ENCODE measurements at regions not wholly inside any gene's neighbourhood (a gene's known extent, or its start where the extent isn't known, plus 50 kb on each side); places are given as distances from the start of the nearest gene placed in this dataset.

- Histone ChIP-seq H3K4me1 (ENCODE audit: insufficient read depth, insufficient read length) (no peaks in the 10 kb centered on the region), H3K9me3 (ENCODE audit: insufficient read depth, low read length) (no peaks in the 10 kb centered on the region), H3K4me3 (ENCODE audit: insufficient read length, low read depth) (no peak overlapping the region), H3K9ac (ENCODE audit: insufficient read length, low read depth) (no peak overlapping the region), H3K36me3 (ENCODE audit: insufficient read depth, insufficient read length, low read length) (no peaks in the 10 kb centered on the region), H3K27me3 (ENCODE audit: insufficient read depth, insufficient read length) (no peaks in the 10 kb centered on the region)
- TF ChIP-seq YY1 (IDR thresholded peaks at IDR 0.05; ENCODE audit: insufficient read depth, insufficient read length) (no peak), ZNF274 (IDR thresholded peaks at IDR 0.05; ENCODE audit: low read depth, low read length) (no peak), SUZ12 (IDR thresholded peaks at IDR 0.05; ENCODE audit: extremely low read depth, insufficient read depth, insufficient read length) (no peak)
- DNase-seq (ENCODE audit: low read depth, low spot score), result no peak
These were observed 64.0 kb downstream of the CCNG2 start for GRCh38 chr4:77220828-77221613.

- TF ChIP-seq SUZ12 (IDR thresholded peaks at IDR 0.05; ENCODE audit: extremely low read depth, insufficient read depth, insufficient read length) (no peak), ZNF274 (IDR thresholded peaks at IDR 0.05; ENCODE audit: low read depth, low read length) (no peak), YY1 (IDR thresholded peaks at IDR 0.05; ENCODE audit: insufficient read depth, insufficient read length) (no peak)
- DNase-seq (ENCODE audit: low read depth, low spot score), result no peak
- H3K36me3 ChIP-seq (ENCODE audit: insufficient read depth, insufficient read length, low read length), result no peaks in the 10 kb centered on the region
- no peaks in the 10 kb centered on the region for H3K27me3 ChIP-seq (ENCODE audit: insufficient read depth, insufficient read length)
- H3K4me3 ChIP-seq (ENCODE audit: insufficient read length, low read depth), result no peak overlapping the region
- peaks cover 14% of the 10 kb centered on the region; the same call in 1 of the 2 replicates for H3K9me3 ChIP-seq (ENCODE audit: insufficient read depth, low read length)
- H3K4me1 ChIP-seq (ENCODE audit: insufficient read depth, insufficient read length), result no peaks in the 10 kb centered on the region
- H3K9ac ChIP-seq (ENCODE audit: insufficient read length, low read depth), result no peak overlapping the region
These were observed 68.0 kb downstream of the CCNG2 start for GRCh38 chr4:77225022-77225421.

GRCh38 chr4:77226939-77227705 lies 70.1 kb downstream of the CCNG2 start:
- Histone ChIP-seq H3K36me3 (ENCODE audit: insufficient read depth, insufficient read length, low read length) (no peaks in the 10 kb centered on the region), H3K9ac (ENCODE audit: insufficient read length, low read depth) (no peak overlapping the region), H3K4me1 (ENCODE audit: insufficient read depth, insufficient read length) (no peaks in the 10 kb centered on the region), H3K4me3 (ENCODE audit: insufficient read length, low read depth) (no peak overlapping the region), H3K9me3 (ENCODE audit: insufficient read depth, low read length) (peaks cover 14% of the 10 kb centered on the region; the same call in 1 of the 2 replicates), H3K27me3 (ENCODE audit: insufficient read depth, insufficient read length) (no peaks in the 10 kb centered on the region)
- DNase-seq (ENCODE audit: low read depth, low spot score), result no peak
- TF ChIP-seq YY1 (IDR thresholded peaks at IDR 0.05; ENCODE audit: insufficient read depth, insufficient read length), result no peak
- TF ChIP-seq SUZ12 (IDR thresholded peaks at IDR 0.05; ENCODE audit: extremely low read depth, insufficient read depth, insufficient read length), result no peak
- no peak for TF ChIP-seq ZNF274 (IDR thresholded peaks at IDR 0.05; ENCODE audit: low read depth, low read length)

GRCh38 chr4:77229433-77229832 lies 72.4 kb downstream of the CCNG2 start:
- Histone ChIP-seq H3K27me3 (ENCODE audit: insufficient read depth, insufficient read length) (no peaks in the 10 kb centered on the region), H3K9me3 (ENCODE audit: insufficient read depth, low read length) (peaks cover 14% of the 10 kb centered on the region; the same call in 1 of the 2 replicates), H3K4me1 (ENCODE audit: insufficient read depth, insufficient read length) (no peaks in the 10 kb centered on the region), H3K4me3 (ENCODE audit: insufficient read length, low read depth) (no peak overlapping the region), H3K9ac (ENCODE audit: insufficient read length, low read depth) (no peak overlapping the region), H3K36me3 (ENCODE audit: insufficient read depth, insufficient read length, low read length) (no peaks in the 10 kb centered on the region)
- DNase-seq (ENCODE audit: low read depth, low spot score), result no peak
- no peak for TF ChIP-seq ZNF274 (IDR thresholded peaks at IDR 0.05; ENCODE audit: low read depth, low read length)

- Histone ChIP-seq H3K36me3 (ENCODE audit: insufficient read depth, insufficient read length, low read length) (no peaks in the 10 kb centered on the region), H3K27me3 (ENCODE audit: insufficient read depth, insufficient read length) (no peaks in the 10 kb centered on the region), H3K4me3 (ENCODE audit: insufficient read length, low read depth) (no peak overlapping the region), H3K9ac (ENCODE audit: insufficient read length, low read depth) (no peak overlapping the region), H3K9me3 (ENCODE audit: insufficient read depth, low read length) (peaks cover 6% of the 10 kb centered on the region; the same call in 1 of the 2 replicates), H3K4me1 (ENCODE audit: insufficient read depth, insufficient read length) (no peaks in the 10 kb centered on the region)
- no peak for DNase-seq (ENCODE audit: low read depth, low spot score)
- TF ChIP-seq ZNF274 (IDR thresholded peaks at IDR 0.05; ENCODE audit: low read depth, low read length) (no peak), SUZ12 (IDR thresholded peaks at IDR 0.05; ENCODE audit: extremely low read depth, insufficient read depth, insufficient read length) (no peak), YY1 (IDR thresholded peaks at IDR 0.05; ENCODE audit: insufficient read depth, insufficient read length) (no peak)
These were observed 75.6 kb downstream of the CCNG2 start for GRCh38 chr4:77232653-77233052.

GRCh38 chr4:77235289-77235854 lies 78.4 kb downstream of the CCNG2 start:
- DNase-seq (ENCODE audit: low read depth, low spot score), result no peak
- Histone ChIP-seq H3K27me3 (ENCODE audit: insufficient read depth, insufficient read length) (no peaks in the 10 kb centered on the region), H3K4me1 (ENCODE audit: insufficient read depth, insufficient read length) (no peaks in the 10 kb centered on the region), H3K36me3 (ENCODE audit: insufficient read depth, insufficient read length, low read length) (no peaks in the 10 kb centered on the region), H3K9me3 (ENCODE audit: insufficient read depth, low read length) (no peaks in the 10 kb centered on the region), H3K4me3 (ENCODE audit: insufficient read length, low read depth) (no peak overlapping the region), H3K9ac (ENCODE audit: insufficient read length, low read depth) (no peak overlapping the region)
- TF ChIP-seq YY1 (IDR thresholded peaks at IDR 0.05; ENCODE audit: insufficient read depth, insufficient read length), result no peak

GRCh38 chr4:77236806-77237205 lies 79.8 kb downstream of the CCNG2 start:
- Histone ChIP-seq H3K9me3 (ENCODE audit: insufficient read depth, low read length) (no peaks in the 10 kb centered on the region), H3K4me3 (ENCODE audit: insufficient read length, low read depth) (no peak overlapping the region), H3K4me1 (ENCODE audit: insufficient read depth, insufficient read length) (no peaks in the 10 kb centered on the region), H3K27me3 (ENCODE audit: insufficient read depth, insufficient read length) (no peaks in the 10 kb centered on the region), H3K36me3 (ENCODE audit: insufficient read depth, insufficient read length, low read length) (no peaks in the 10 kb centered on the region), H3K9ac (ENCODE audit: insufficient read length, low read depth) (no peak overlapping the region)
- no peak for DNase-seq (ENCODE audit: low read depth, low spot score)
- TF ChIP-seq ZNF274 (IDR thresholded peaks at IDR 0.05; ENCODE audit: low read depth, low read length) (no peak), SUZ12 (IDR thresholded peaks at IDR 0.05; ENCODE audit: extremely low read depth, insufficient read depth, insufficient read length) (no peak), YY1 (IDR thresholded peaks at IDR 0.05; ENCODE audit: insufficient read depth, insufficient read length) (no peak)
